WTC11 (cell line): ENCODE measurements at regions not wholly inside any gene's neighbourhood (a gene's known extent, or its start where the extent isn't known, plus 50 kb on each side); places are given as distances from the start of the nearest gene placed in this dataset.

Experiments used
- ATAC-seq: fragments of 200-7000 bp; cut with Tn5 transposase; 2 replicates; pipeline ENCODE4 v1.10.0; 2021; ENCODE audit warnings: mild to moderate bottlenecking, moderate library complexity
- CTCF ChIA-PET: fragments of 300-600 bp; sonication (Branson Sonifier 250); formaldehyde crosslinking; loops from one replicate; lab custom pipeline; 2021; ENCODE audit warnings: antibody characterized with exemption; lab: Charles Lee
- POLR2A ChIA-PET: fragments of 350-600 bp; sonication (Branson Sonifier 250); formaldehyde crosslinking; loops from one replicate; lab custom pipeline; 2021; ENCODE audit warnings: antibody characterized with exemption; lab: Charles Lee
- DNase-seq: peaks from one replicate; pipeline ENCODE4 v3.0.0; 2021; ENCODE audit warnings: low spot score
- H3K27ac Mint-ChIP-seq: 2 replicates; pipeline ENCODE4 v1.8.0; 2021; ENCODE audit warnings: mixed read lengths
- H3K27me3 Mint-ChIP-seq: 2 replicates; pipeline ENCODE4 v1.8.0; 2021; ENCODE audit warnings: low read depth, mild to moderate bottlenecking, moderate library complexity, mixed read lengths
- H3K36me3 Mint-ChIP-seq: 2 replicates; pipeline ENCODE4 v1.8.0; 2021; ENCODE audit warnings: mixed read lengths
- H3K4me1 Mint-ChIP-seq: 2 replicates; pipeline ENCODE4 v1.8.0; 2022; ENCODE audit warnings: mixed read lengths
- H3K4me3 Mint-ChIP-seq: 2 replicates; pipeline ENCODE4 v1.8.0; 2021; ENCODE audit warnings: mild to moderate bottlenecking, moderate library complexity, mixed read lengths
- H3K9me3 Mint-ChIP-seq: 2 replicates; pipeline ENCODE4 v1.8.0; 2021; ENCODE audit warnings: mixed read lengths
- AFF4 ChIP-seq: sonication (generic); formaldehyde crosslinking; IDR thresholded peaks from 2 replicates; pipeline ENCODE4 v1.8.1; 2023; ENCODE audit warnings: mild to moderate bottlenecking, missing genetic modification reagents, borderline replicate concordance
- ETV6 ChIP-seq: sonication (generic); formaldehyde crosslinking; IDR thresholded peaks from 2 replicates; pipeline ENCODE4 v1.8.1; 2022; ENCODE audit warnings: mild to moderate bottlenecking, missing genetic modification reagents
- GABPB1 ChIP-seq: sonication (generic); formaldehyde crosslinking; IDR thresholded peaks from 2 replicates; pipeline ENCODE4 v1.8.1; 2023; ENCODE audit warnings: mild to moderate bottlenecking, missing genetic modification reagents
- IRF2 ChIP-seq: sonication (generic); formaldehyde crosslinking; IDR thresholded peaks from 2 replicates; pipeline ENCODE4 v1.8.0; 2022; ENCODE audit warnings: low read depth, missing genetic modification reagents, borderline replicate concordance
- MAX ChIP-seq: sonication (generic); formaldehyde crosslinking; IDR thresholded peaks from 2 replicates; pipeline ENCODE4 v1.8.0; 2022; ENCODE audit warnings: mild to moderate bottlenecking, missing genetic modification reagents
- NR3C1 ChIP-seq: sonication (generic); formaldehyde crosslinking; conservative IDR thresholded peaks from 2 replicates; pipeline ENCODE4 v1.8.1; 2023; ENCODE audit warnings: low read depth, mild to moderate bottlenecking, missing genetic modification reagents
- SMAD3 ChIP-seq: sonication (generic); formaldehyde crosslinking; IDR thresholded peaks from 2 replicates; pipeline ENCODE4 v1.8.0; 2022; ENCODE audit warnings: missing genetic modification reagents, mild to moderate bottlenecking, borderline replicate concordance
- STAT6 ChIP-seq: sonication (generic); formaldehyde crosslinking; conservative IDR thresholded peaks from 2 replicates; pipeline ENCODE4 v1.8.1; 2023; ENCODE audit warnings: mild to moderate bottlenecking, low read depth, missing genetic modification reagents, moderate library complexity
- ZBTB21 ChIP-seq: sonication (generic); formaldehyde crosslinking; IDR thresholded peaks from 2 replicates; pipeline ENCODE4 v1.8.1; 2023; ENCODE audit warnings: mild to moderate bottlenecking, missing genetic modification reagents, borderline replicate concordance
- ZNF396 ChIP-seq: fragments of 250-450 bp; sonication (Bioruptor Pico); IDR thresholded peaks from 2 replicates; pipeline ENCODE4 v1.8.0; 2021; ENCODE audit warnings: mild to moderate bottlenecking, moderate library complexity, borderline replicate concordance
- ZNF425 ChIP-seq: fragments of 250-450 bp; sonication (Bioruptor Pico); conservative IDR thresholded peaks from 2 replicates; pipeline ENCODE4 v1.9.0; 2021; ENCODE audit warnings: mild to moderate bottlenecking
- ZNF532 ChIP-seq: fragments of 250-450 bp; sonication (Bioruptor Pico); IDR thresholded peaks from 2 replicates; pipeline ENCODE4 v1.9.0; 2021; ENCODE audit warnings: mild to moderate bottlenecking, borderline replicate concordance

GRCh38 chr5:152584103-152584502 is 179.0 kb upstream of the NMUR2 start:
- no peak overlapping the region for H3K27ac Mint-ChIP-seq
- peaks cover 25% of the 10 kb centered on the region for H3K36me3 Mint-ChIP-seq
- TF ChIP-seq ZNF532 (CRISPR knock-in tag) (no peak), SMAD3 (CRISPR knock-in tag) (no peak), ZNF396 (CRISPR knock-in tag) (no peak), ZBTB21 (no peak), STAT6 (CRISPR knock-in tag) (no peak)
- H3K4me1 Mint-ChIP-seq = no peaks in the 10 kb centered on the region
- H3K4me3 Mint-ChIP-seq = no peak overlapping the region
- CTCF ChIA-PET = no interaction called here
- DNase-seq (no peak), ATAC-seq (no peak)
- H3K9me3 Mint-ChIP-seq = peaks cover 47% of the 10 kb centered on the region
- POLR2A ChIA-PET = no interaction called here
- peaks cover 12% of the 10 kb centered on the region for H3K27me3 Mint-ChIP-seq

- CTCF ChIA-PET = no interaction called here
Observed at GRCh38 chr5:152592416-152592815, 187.3 kb upstream of the NMUR2 start.

More at GRCh38 chr5:152592416-152592815, 187.3 kb upstream of the NMUR2 start:
- Mint-ChIP-seq H3K4me1 (peaks cover 5% of the 10 kb centered on the region; the same call in 1 of the 2 replicates), H3K27ac (no peak overlapping the region), H3K27me3 (peaks cover 38% of the 10 kb centered on the region), H3K4me3 (no peak overlapping the region), H3K9me3 (peaks cover 34% of the 10 kb centered on the region), H3K36me3 (peaks cover 16% of the 10 kb centered on the region)
- DNase-seq = no peak
- ATAC-seq = no peak
- TF ChIP-seq ETV6 (CRISPR knock-in tag) (no peak), MAX (CRISPR knock-in tag) (no peak), IRF2 (no peak), AFF4 (CRISPR knock-in tag) (no peak), GABPB1 (CRISPR knock-in tag) (no peak), ZNF425 (CRISPR knock-in tag) (no peak), NR3C1 (no peak)
- POLR2A ChIA-PET = no interaction called here
